ENCODE measurements at regions not wholly inside any gene's neighbourhood (a gene's known extent, or its start where the extent isn't known, plus 50 kb on each side); places are given as distances from the start of the nearest gene placed in this dataset.
"Not testable (repeated sequence)": the region's sequence is repeated elsewhere in the genome, so short reads cannot be mapped to it uniquely, and the experiment has no call there.

- Histone ChIP-seq H3K4me3 (no peak overlapping the region), H3K27me3 (no peaks in the 10 kb centered on the region), H3K4me1 (peaks cover 15% of the 10 kb centered on the region), H3K27ac (no peak overlapping the region), H3K36me3 (no peaks in the 10 kb centered on the region), H3K9me3 (replicated peaks) (peaks cover 3% of the 10 kb centered on the region; the same call in 1 of the 2 replicates)
- DNase-seq = no peak
These were observed 97.2 kb downstream of the KDR start for GRCh38 chr4:55028196-55028595.

- DNase-seq = no peak
- no peaks in the 10 kb centered on the region for H3K36me3 ChIP-seq
- H3K27ac ChIP-seq = no peak overlapping the region
- H3K4me3 ChIP-seq = no peak overlapping the region
- H3K9me3 ChIP-seq (replicated peaks) = peaks cover 3% of the 10 kb centered on the region; the same call in 1 of the 2 replicates
- peaks cover 15% of the 10 kb centered on the region for H3K4me1 ChIP-seq
- no peaks in the 10 kb centered on the region for H3K27me3 ChIP-seq
These were observed 97.8 kb downstream of the KDR start for GRCh38 chr4:55027596-55027995.

GRCh38 chr4:55025456-55025855 is 99.9 kb downstream of the KDR start:
- DNase-seq; H3K36me3 ChIP-seq; H3K9me3 ChIP-seq (replicated peaks); H3K27me3 ChIP-seq; H3K27ac ChIP-seq; H3K4me3 ChIP-seq: not testable (repeated sequence)
- peaks cover 11% of the 10 kb centered on the region for H3K4me1 ChIP-seq

DNA sequence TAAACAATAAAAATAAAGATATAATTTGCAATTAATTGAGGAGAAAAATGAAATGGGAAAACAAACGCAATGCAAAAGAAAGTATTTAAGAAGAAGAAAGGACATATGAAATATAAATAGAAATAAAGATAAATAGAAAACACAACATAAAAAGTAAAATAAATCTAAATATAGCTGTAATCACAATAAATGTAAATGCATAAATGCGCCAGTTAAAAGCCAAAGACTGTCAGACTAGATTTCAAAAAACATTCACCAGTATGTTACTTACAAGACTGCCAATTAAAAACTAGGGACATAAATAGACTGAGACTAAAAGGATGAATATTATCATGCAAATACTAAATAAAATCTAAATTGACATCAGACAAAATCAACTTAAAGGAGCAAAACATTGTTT is 102.4 kb downstream of the KDR start:
- H3K27ac ChIP-seq = no peak overlapping the region
- no peaks in the 10 kb centered on the region for H3K27me3 ChIP-seq
- peaks cover 18% of the 10 kb centered on the region for H3K4me1 ChIP-seq
- no peak for DNase-seq
- H3K36me3 ChIP-seq = no peaks in the 10 kb centered on the region
- no peak overlapping the region for H3K4me3 ChIP-seq
- peaks cover 3% of the 10 kb centered on the region; the same call in 1 of the 2 replicates for H3K9me3 ChIP-seq (replicated peaks)

- Histone ChIP-seq H3K27me3 (no peaks in the 10 kb centered on the region), H3K4me1 (peaks cover 18% of the 10 kb centered on the region), H3K27ac (no peak overlapping the region), H3K4me3 (no peak overlapping the region), H3K36me3 (no peaks in the 10 kb centered on the region), H3K9me3 (replicated peaks) (peaks cover 3% of the 10 kb centered on the region; the same call in 1 of the 2 replicates)
- DNase-seq = no peak
These were observed 104.2 kb downstream of the KDR start for GRCh38 chr4:55021214-55021613.

- peaks cover 3% of the 10 kb centered on the region; the same call in 1 of the 2 replicates for H3K9me3 ChIP-seq (replicated peaks)
- no peak overlapping the region for H3K4me3 ChIP-seq
- no peaks in the 10 kb centered on the region for H3K27me3 ChIP-seq
- DNase-seq = no peak
- no peak overlapping the region for H3K27ac ChIP-seq
- H3K36me3 ChIP-seq = no peaks in the 10 kb centered on the region
- H3K4me1 ChIP-seq = peaks cover 18% of the 10 kb centered on the region
These were observed 105.3 kb downstream of the KDR start for GRCh38 chr4:55020131-55020530.

DNA sequence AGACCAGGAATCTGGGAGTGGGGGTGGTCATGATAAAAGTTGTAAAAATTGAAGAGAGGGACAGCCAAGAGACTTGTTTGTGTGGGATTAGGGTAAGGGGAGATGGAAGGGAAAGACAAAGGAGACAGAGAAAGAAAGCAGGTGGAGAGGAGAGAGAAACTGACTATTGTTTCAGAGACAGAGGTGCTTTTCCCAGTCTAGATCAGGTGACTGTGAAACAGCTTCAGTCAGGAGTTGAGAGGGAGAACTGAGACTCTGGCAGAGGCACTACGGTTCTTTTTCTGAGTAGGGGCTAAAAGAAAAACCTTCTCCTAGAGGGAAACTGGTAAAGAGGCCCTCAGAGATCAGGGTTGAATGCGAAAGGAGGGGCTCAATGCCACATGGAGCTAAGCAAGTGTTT is 106.4 kb downstream of the KDR start:
- Histone ChIP-seq H3K27me3 (no peaks in the 10 kb centered on the region), H3K9me3 (replicated peaks) (peaks cover 2% of the 10 kb centered on the region; the same call in 1 of the 2 replicates), H3K36me3 (no peaks in the 10 kb centered on the region), H3K4me1 (peaks cover 19% of the 10 kb centered on the region), H3K4me3 (no peak overlapping the region), H3K27ac (no peak overlapping the region)
- DNase-seq = no peak

DNA sequence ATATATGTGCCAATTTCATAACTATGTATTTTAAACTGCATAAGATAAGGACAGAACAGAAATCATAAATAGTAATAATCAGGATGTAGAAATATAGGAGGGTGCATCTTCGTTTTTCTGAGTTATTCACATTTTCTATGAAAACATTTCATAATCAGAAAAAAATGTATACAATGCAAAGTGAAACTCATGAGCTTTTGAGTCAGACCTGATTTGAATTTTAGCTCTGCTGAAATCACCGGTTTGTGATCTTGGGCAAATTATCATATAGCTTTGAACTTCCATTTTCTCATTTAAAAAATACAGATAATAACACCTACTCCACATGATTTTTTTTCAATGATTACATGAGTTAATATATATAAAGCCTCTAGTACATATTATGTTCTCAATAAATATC is 106.9 kb downstream of the KDR start:
- Histone ChIP-seq H3K36me3 (no peaks in the 10 kb centered on the region), H3K4me3 (no peak overlapping the region), H3K27me3 (no peaks in the 10 kb centered on the region), H3K4me1 (peaks cover 24% of the 10 kb centered on the region), H3K27ac (no peak overlapping the region), H3K9me3 (replicated peaks) (no peaks in the 10 kb centered on the region)
- DNase-seq = no peak

DNA sequence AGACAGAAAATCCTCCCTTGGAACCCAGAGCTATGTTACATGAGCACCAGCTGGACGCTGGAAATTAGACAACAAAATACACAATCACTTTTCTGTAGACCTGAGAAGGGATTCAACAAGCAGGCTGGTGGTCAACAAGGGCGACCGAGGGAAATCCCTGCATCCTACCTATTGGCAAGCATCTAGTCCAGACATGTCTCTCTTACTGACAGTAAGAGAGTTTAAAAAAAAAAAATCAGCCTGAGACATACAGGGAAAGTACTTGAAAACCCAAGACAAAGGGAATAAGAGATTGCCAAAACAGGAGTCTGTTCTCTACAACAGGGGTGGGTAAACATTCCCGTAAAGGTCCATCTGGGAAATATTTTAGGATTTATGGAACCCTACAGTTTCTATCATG is 108.0 kb downstream of the KDR start:
- H3K4me1 ChIP-seq = peaks cover 33% of the 10 kb centered on the region
- H3K36me3 ChIP-seq = no peaks in the 10 kb centered on the region
- H3K9me3 ChIP-seq (replicated peaks) = no peaks in the 10 kb centered on the region
- H3K27me3 ChIP-seq = no peaks in the 10 kb centered on the region
- H3K4me3 ChIP-seq = no peak overlapping the region
- DNase-seq = no peak
- H3K27ac ChIP-seq = no peak overlapping the region

DNA sequence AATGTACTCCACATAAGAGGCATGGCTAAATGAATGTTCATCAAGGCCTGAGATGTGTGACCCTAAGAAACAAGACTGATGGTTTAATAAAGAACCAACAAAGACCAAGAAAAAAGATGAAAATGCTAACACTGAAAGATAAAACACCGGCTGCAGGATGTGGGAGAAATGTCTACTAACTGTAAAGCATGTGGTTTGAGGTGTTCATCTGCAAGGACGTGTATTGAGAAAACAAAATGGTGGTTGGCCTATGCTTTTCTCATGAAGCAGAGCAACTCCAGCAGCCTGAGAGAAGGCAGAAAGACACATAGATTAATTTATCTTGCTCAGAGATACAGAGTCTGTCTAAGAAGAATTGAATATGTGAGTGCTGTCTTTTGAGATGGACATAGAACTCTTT is 109.3 kb downstream of the KDR start:
- Histone ChIP-seq H3K4me3 (no peak overlapping the region), H3K27ac (no peak overlapping the region)
- DNase-seq = no peak

DNA sequence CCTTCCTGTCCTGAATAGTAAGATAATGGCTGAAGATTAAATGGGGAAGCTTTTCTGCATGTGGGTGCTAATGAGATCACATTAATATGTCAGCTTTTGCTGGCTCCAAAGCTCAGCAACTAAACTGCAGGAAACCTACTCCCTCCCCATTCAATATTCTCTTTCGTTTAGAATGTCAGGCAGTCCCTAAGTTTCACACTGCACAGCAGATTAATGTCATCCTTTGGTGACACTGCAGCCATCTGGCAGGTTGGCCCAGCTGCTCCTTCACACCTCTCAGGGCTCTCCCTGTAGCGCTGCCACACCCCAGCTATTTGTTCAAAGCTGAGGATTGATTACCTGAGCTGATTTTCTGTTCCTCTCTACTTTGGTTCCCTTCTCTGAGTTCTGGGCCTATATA is 110.5 kb downstream of the KDR start:
- H3K4me1 ChIP-seq = peaks cover 35% of the 10 kb centered on the region
- no peaks in the 10 kb centered on the region for H3K36me3 ChIP-seq
- no peaks in the 10 kb centered on the region for H3K27me3 ChIP-seq
- H3K9me3 ChIP-seq (replicated peaks) = no peaks in the 10 kb centered on the region
- DNase-seq = no peak
- no peak overlapping the region for H3K27ac ChIP-seq
- no peak overlapping the region for H3K4me3 ChIP-seq

More for the DNA sequence above, 109.3 kb downstream of the KDR start:
- Histone ChIP-seq H3K36me3 (no peaks in the 10 kb centered on the region), H3K4me1 (peaks cover 42% of the 10 kb centered on the region), H3K9me3 (replicated peaks) (no peaks in the 10 kb centered on the region), H3K27me3 (no peaks in the 10 kb centered on the region)

DNA sequence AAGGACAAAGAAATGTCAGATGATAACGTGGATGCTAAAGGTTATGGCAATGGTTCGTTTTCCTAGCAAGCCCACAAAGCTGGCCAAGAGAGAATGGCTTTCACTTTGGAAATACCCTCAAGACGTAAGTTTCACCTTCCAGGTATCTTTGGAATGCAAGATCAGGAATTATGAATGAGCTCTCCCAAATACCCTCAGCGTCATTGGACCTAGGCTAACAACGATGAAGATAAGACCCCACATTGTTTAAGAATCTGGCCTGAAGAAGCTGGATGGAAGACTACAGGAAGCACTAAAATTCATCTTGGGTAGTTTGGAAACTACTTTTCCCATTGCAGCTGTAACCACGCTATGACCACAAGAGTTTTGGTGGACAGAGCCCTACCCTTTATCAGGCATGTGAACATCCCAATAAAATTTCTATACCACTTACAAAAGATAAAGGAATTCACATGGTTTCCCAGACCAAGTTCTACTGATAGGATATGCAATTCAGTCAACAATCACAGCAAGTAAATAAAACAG is 111.9 kb downstream of the KDR start:
- Histone ChIP-seq H3K4me3 (no peak overlapping the region), H3K27ac (peak overlapping the region; percentile 97)
- peak; percentile 28 to 69 for DNase-seq

GRCh38 chr4:55012363-55013230 is 112.8 kb downstream of the KDR start:
- H3K36me3 ChIP-seq = no peaks in the 10 kb centered on the region
- no peaks in the 10 kb centered on the region for H3K27me3 ChIP-seq
- peak overlapping the region; percentile 97 for H3K27ac ChIP-seq
- peaks cover 40% of the 10 kb centered on the region for H3K4me1 ChIP-seq
- peak; percentile 82 to 98 for DNase-seq
- H3K9me3 ChIP-seq (replicated peaks) = no peaks in the 10 kb centered on the region
- H3K4me3 ChIP-seq = no peak overlapping the region

More for the DNA sequence above, 111.9 kb downstream of the KDR start:
- Histone ChIP-seq H3K27me3 (no peaks in the 10 kb centered on the region), H3K9me3 (replicated peaks) (no peaks in the 10 kb centered on the region), H3K36me3 (no peaks in the 10 kb centered on the region), H3K4me1 (peaks cover 38% of the 10 kb centered on the region)

DNA sequence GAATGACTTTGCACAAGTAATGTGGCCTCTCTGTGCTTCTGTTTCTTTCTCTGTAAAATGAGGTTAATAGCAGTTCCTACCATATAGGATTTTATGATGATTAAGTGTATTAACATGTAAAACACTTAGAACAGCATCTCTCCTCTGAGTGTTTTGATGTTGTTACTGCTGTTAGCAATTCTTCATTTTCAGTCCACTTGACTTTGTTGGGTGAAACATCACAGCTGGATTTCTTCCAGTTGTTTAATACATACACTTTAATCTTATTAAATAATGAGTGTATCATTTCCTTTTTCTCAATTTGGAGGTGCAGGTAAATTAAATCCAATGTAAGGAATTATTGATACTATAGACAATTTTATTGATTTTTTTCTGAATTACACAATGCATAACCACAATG is 113.6 kb downstream of the KDR start:
- no peak for DNase-seq
- Histone ChIP-seq H3K4me3 (no peak overlapping the region), H3K27me3 (no peaks in the 10 kb centered on the region), H3K4me1 (peaks cover 41% of the 10 kb centered on the region), H3K27ac (peak overlapping the region; percentile 97), H3K9me3 (replicated peaks) (no peaks in the 10 kb centered on the region), H3K36me3 (no peaks in the 10 kb centered on the region)

DNA sequence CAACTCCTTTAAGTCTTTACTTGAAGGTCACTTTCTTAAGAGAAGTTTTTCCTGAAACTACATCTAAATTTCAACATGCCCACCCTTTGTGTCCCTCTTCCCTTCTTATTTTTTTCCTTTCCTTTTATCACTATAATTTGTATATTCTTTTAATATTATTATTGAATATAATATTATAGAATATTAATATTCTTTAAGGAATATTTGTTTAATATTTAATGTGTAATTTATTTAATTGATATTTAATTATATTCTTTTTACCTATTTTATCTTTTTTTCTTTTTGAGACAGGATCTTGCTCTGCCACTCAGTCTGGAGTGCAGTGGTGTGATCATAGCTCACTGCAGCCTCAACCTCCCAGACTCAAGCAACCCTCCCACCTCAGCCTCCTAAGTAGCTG is 114.8 kb downstream of the KDR start:
- Histone ChIP-seq H3K4me1 (peaks cover 41% of the 10 kb centered on the region), H3K36me3 (no peaks in the 10 kb centered on the region), H3K27me3 (no peaks in the 10 kb centered on the region), H3K27ac (no peak overlapping the region), H3K4me3 (no peak overlapping the region), H3K9me3 (replicated peaks) (no peaks in the 10 kb centered on the region)
- no peak for DNase-seq

Measured in SJCRH30 (cell line).